ENCODE measurements at regions not wholly inside any gene's neighbourhood (a gene's known extent, or its start where the extent isn't known, plus 50 kb on each side); places are given as distances from the start of the nearest gene placed in this dataset.

GRCh38 chr3:72164635-72164978 is 379.7 kb upstream of the PROK2 start:
- TF ChIP-seq CTCF (IDR thresholded peaks at IDR 0.05): no peak

DNA sequence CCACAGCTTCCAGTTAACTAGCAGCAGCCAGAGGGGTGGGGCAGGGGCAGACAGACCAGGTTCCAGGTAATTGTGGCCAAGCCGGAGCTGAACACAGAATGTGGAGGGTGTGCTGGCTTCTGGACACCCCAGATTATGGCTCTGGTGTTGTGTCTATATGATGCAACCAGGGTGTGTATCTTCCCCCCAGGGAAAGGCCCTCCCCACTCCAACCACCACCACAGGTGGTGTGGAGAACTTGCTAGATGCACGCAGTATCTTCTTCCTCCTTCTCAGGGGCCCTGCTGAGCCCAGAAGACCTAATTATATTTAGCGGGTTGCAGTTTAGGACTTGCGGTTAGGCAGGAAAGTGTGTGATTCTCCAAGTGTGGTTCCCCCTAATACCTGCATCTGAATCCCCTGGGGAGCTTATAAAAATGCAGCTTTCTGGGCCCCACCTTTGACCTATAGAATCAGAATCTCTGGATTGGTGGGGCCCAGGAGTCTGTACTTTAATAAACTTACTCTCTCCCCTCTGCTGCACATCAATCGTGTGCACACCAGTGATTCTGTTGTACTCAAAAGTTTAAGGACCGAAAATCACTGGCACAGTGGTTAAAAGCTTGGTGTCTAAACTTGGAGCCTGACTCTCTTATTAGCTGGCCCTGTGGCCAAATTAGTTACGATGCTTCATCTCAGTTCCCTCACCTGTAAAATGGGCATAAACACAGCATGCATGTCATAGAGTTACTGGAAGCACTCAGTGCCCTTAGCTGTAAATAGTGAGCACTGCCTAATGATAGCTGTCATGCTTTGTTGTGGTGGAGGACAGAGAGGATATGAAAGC is 379.1 kb upstream of the PROK2 start:
- TF ChIP-seq CTCF (IDR thresholded peaks at IDR 0.05): no peak

DNA sequence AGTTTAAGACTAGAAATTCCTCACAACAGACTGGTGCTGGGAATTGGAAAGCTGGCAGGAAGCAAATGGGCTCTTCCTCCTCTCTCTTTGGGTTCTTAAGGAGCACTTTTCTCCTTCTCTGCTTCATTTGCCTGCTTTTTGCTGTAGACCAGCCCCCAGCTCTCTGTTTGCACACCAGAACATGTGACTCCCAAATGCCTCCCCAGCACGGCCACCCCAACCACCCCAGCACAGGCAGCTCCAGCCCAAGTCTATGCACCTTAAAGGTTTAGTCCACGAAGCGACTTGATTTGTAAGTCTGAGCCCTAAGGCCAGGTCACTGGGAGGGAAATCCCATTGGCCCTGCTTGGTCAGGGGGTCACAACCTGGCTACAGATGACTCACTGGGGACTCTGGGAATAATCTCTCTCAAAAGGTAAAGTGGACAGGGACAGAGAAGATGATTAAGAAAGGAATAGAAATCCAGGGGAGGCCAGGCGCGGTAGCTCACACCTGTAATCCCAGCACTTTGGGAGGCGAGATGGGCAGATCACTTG is 377.8 kb upstream of the PROK2 start:
- TF ChIP-seq CTCF (IDR thresholded peaks at IDR 0.05): no peak

DNA sequence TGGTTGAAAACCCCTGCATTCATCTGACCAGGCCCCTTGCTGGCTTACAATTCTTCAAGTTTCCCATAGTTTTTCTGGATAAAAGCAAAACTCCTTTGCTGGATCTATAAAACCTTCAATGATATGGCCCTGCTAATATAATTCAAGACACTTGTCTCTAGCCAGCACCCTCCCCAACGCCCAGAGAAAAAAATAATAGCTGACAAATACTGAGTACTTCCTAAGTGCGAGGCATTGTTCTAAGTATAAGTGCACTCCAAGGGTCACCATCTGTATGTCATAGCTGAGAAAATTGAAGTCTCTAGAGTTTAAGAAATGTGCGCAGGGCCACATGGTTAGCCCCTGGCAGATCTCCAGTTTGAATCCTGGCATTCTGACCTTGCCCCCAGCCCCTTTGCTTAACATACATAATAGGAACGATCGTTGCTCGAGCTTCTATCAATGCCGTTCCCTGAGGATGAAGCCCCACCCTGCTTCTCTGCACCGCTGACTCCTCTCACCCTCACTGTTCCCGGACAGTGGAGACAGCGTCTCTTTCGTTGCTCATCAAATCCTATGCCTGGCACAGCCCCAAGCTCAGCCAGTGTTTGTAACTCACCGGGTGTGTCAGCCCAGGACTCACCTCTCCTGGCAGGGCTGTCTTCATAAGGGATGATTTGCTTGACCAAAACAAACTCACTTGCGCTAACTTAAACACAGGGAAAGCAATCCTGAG is 377.1 kb upstream of the PROK2 start:
- no peak for TF ChIP-seq CTCF (IDR thresholded peaks at IDR 0.05)

DNA sequence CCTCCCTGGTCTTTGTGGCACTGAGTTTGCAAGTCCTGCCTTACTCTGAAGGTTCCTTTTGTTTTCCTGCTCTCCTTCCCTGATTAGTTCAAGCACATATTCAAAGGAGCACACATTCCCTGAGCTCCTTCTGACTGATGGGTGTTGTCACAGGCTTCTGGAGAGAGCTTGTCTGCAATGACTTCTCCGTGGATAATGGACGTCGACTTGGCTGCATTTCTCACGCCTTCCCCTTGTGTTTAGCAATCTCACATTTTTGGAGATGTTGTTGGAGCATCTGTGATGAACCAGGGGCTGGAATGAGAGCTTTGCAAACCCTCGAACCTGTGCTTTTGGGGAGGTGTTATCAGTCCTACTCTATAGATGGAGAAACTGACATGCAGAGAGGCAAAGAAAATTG is 375.4 kb upstream of the PROK2 start:
- TF ChIP-seq CTCF (IDR thresholded peaks at IDR 0.05): no peak

DNA sequence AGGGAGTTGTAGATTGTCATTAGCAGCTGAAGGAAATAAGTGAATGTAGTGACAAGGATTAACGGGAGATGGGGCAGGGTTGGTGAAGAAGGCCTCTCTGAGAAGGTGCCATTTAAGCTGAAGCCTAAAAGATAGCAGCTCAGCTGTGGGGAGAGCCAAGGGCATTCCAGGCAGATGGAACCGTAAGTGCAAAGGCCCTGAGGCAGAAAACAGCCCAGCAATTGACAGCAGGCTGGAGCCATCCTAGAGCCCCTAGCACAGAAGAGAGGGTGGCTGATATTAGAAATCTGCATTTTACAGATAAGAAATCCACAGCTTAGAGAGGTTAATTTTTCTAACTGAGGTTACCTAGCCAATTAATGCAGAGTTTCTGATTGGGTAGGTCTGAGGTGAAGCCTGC is 374.5 kb upstream of the PROK2 start:
- TF ChIP-seq CTCF (IDR thresholded peaks at IDR 0.05): no peak

GRCh38 chr3:72158639-72159326 is 373.8 kb upstream of the PROK2 start:
- TF ChIP-seq CTCF (IDR thresholded peaks at IDR 0.05): no peak
